HG02642 (cell line): ENCODE measurements at regions not wholly inside any gene's neighbourhood (a gene's known extent, or its start where the extent isn't known, plus 50 kb on each side); places are given as distances from the start of the nearest gene placed in this dataset.
A peak's percentile ranks its signal among the peaks of the same experiment; 100 is the strongest.

Experiments
- ATAC-seq: cut with Tn5 transposase; IDR thresholded peaks from one replicate; pipeline ENCODE4 v1.9.1; 2021; ENCODE audit warnings: mild to moderate bottlenecking; ENCODE audit not compliant: unreplicated experiment, poor library complexity

DNA sequence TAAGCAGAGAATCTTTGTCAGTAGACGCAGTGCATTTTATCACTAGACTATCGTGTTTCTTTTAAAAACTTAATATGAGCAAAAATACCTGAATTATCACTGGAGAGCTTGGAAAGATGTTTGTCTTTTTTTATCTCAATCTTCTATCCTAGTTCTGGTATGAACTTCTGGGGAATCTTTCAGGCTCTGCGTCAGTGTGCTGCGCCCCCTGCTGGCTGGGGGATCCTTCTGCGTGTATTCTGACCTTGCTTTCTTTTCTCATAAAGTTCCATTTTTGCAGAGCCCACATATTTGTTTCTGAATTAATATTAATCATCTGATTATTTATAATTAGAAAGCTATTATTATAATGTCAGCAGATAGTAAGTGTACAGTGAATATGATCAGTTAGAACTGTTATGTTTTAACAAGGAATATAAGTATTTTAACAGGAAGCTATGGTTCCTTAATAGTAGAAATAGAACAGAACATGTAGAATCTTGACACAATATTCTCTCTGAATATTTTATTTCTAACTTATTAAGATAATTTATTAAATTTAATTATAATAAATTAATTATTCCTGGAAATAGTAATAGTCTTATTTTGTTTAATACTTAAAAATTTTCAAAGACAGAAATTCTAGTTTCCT, 945.0 kb upstream of the CRIM1 start:
- ATAC-seq = peak; percentile 80

DNA sequence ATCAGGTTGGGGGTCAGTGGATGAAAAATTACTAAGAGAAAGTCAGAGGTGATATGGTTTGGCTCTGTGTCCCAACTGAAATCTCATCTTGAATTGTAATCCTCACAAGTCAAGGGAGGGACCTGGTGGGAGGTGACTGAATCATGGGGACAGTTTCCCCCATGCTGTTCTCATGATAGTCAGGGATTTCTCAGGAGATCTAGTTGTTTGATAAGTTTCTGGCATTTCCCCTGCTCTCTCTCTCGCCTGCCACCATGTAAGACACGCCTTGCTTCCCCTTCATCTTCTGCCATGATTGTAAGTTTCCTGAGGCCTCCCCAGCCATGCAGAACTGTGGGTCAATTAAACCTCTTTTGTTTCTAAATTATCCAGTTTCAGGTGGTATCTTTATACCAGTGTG, 945.8 kb upstream of the CRIM1 start:
- no peak for ATAC-seq

DNA sequence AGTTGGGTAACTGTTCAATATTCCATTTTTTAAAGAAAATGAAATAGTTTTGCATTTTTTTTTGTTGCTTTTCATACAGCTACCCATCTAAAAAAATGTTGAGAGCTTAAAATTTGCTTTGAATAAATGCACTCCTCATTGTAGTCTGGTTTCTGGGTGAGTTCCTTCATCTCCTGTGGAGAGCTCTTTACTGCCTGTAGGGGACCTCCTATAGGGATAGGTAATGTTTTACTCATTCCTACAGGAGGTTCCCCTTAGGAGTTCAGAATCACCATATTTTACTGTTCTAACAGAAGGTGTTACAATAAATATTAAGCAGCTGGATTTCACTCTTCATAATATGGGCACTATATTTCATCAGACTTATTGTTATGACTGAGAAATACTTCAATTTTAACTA, 947.3 kb upstream of the CRIM1 start:
- no peak for ATAC-seq

DNA sequence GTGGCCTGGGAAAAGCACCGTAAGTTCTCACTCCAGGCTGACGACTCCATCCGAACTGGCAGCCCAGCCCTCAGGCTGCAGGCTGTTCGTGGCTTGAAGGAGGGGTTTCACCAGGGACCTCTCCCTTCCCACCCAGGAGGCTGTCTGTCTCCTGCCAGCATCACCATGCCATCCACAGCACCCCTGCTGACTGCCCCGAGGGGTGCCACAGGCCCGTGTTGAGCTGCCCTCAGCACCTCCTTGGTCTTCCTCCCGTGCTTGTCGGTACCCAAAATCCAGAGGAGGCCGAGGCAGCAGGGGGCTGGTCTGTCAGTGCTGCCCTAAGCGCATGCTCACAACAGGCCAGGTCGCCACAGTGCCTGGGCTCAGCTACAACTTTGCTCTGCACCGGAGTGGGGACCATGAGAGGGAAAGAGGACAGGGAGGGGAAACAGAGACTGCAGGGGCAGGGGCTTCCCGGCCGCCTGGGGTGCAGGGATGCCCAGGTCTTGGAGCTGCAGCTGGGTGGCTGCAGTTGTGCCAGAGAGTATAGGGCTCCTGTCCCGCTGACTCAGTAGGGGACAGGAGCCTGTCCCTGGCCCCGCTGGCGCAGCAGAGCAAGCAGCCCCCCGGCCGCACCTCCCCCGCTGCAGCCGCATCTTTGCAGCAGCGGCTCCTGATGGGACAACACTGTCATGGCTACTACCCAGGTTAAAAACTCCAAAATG, 963.7 kb upstream of the CRIM1 start:
- no peak for ATAC-seq

DNA sequence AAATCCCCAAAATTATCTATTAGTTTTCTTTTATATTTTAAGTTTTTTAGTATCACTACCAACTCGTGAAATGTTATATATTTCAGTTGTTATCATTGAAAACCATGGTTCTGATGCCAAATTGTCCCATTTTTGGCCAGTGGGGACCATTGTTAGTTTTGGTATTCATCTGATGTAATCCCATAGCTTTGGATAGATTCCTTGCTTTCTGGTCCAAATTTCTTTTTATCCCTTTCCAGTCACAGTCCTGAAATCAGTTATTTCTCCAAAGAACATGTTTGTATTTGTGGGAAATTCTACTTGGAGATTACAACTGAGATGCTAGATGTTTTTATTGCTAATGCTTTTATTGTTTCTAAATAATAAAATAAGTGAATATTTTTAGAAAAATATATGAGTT, 976.8 kb upstream of the CRIM1 start:
- ATAC-seq = no peak

DNA sequence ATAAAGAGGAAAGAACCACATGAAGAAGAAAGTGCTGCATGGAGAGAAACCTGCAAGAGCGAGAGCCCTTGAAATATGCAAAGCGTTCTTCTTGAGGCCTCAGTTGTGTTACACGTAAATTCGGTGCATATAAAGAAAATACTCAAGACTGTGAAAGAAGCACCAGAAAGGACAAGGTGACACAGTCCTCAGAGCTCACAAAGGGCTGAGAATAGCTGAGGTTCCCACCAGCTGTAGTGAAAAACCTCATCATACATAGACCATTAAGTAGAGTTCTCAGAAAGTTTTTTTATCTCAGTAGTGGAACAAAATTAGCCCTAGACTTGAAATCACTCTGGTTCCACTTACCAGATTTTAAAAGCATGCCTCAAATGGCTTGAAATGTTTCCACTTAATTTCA, 980.7 kb upstream of the CRIM1 start:
- no peak for ATAC-seq

DNA sequence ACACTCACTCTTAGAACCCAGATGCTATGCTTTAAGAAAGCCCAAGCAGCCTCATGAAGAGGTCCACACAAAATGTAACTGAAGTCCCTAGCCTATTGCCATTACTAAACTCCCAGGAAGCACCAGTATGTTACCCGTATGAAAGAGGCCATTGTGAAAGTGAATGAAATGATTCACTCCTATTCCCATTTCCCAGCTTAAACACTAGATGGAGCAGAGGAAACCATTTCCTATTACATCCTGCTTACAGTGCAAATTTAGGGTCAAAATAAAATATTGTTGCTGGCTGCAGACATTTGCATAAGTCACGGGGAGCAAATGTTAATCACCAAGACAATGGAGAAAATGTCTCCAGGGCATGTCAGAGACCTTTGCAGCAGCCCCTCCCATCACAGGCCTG, 989.7 kb upstream of the CRIM1 start:
- no peak for ATAC-seq

DNA sequence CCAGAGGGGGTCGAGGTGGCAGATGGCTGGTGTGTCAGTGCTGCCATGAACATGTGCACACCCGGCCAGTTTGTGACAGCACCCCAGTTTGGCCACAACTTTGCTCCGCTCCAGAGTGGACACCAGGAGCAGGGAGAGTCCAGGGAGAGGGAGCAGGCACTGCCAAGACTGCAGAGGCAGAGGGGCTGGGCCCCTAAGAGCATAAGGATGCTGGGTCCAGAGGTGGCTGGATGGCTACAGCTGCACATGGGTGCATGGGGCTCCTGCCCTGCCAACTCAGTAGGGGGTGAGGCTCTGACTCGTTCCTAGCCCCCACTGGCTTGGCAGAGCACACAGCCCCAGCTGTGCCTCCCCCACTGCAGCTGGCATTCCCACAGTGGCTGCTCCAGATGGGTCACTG, 999.2 kb upstream of the CRIM1 start:
- ATAC-seq = no peak

DNA sequence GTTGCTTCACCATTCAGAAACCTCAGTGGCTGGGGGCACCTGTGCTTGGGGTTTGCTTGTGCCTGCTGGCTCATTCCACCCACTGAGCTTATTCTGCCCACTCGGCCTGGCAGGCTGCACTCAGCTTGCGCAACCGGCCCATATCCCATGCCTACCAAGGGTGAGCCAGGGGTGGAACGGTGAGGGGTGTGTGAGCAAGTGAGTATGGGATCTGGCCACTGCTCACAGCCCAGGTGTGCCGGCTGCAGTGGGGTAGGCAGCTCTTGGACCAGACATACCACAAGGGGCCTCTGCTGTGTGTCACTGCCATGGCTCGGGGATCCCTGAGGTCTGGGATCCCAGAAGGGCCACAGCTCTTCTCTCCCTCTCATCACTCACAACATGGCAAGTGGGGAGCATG, 1000.5 kb upstream of the CRIM1 start:
- no peak for ATAC-seq

DNA sequence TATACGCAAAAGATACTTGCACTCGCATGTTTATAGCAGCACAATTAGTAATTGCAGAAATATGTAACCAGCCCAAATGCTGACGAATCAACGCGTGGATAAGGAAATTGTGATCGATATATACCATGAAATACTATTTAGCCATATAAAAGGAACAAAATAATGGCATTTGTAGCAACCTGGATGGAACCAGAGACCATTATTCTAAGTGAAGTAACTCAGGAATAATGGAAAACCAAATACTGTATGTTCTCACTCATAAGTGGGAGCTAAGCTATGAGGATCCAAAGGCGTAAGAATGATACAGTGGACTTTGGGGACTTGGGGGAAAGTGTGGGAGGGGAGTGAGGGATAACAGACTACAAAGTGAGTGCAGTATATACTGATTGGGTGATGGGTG, 1008.0 kb upstream of the CRIM1 start:
- no peak for ATAC-seq

DNA sequence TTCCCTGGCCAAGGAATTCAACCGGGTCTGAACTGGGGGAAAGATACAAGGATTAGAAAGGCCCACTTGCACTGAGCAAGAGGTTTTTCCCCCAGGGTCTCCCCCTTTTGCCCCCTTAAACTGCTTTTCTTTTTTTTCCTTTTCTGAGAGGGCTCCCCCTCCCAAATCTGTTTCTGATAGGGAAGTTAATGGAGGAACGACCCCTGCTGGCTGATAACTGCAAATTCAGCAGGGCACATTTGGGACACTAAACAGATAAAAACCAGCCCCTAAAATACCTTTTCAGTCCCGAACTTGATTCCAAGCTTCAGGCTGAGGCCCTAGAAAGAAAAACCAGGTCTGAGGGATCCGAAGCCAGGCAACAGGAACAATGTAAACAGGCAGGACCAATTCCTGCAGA, 1012.4 kb upstream of the CRIM1 start:
- no peak for ATAC-seq

DNA sequence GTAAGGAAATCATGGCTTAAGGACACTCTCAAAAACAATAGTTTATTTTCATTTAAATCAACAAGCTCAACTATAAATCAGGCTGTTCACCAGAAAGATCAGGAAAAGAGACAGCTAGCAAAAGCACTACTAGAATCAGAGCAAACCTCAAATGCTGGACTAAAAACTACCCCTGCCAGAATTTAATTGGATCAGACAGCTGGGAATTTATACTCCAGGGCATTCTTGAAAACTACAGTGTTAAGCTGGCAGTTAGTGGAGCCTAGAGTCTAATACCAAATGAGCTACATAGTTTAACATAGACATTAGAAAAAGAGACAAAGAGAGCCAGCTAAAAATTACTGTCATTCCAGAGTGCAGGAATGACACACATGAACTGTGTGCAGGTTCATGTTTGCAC, 1016.4 kb upstream of the CRIM1 start:
- no peak for ATAC-seq

DNA sequence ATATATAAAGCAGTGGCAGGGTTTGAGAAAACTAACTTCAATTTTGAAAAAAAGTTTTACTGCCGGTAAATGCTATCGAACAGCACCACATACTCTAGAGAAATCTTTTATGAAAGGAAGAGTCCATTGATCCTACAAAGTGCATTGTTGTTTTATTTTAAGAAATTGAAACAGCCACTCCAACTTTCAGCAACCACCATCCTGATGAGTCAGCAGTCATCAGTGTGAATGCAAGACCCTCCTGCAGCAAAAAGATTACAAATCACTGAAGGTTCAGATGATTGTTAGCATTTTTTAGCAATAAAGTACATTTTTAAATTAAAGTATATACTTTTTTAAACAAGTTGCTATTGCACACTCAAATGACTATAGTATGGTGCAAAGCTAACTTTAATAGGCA, 1017.7 kb upstream of the CRIM1 start:
- no peak for ATAC-seq

DNA sequence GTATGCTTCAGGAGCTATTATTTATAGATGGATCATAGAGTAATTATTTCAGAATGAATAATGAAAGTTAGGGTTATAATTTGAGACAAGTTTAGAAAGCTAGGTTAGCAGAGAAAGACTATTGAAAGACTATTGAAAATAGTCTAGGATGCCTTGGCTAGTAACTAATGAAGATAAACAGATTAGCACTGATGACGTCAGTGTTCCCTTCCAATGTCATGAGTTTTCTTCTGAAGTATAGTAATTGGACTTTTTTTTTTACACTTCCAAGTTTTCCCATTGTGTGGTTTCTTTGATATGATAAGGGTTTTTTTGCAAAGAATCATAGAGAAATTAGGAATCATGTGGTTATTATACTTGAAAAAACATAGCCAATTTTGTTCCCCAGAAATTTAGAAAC, 1041.5 kb upstream of the CRIM1 start:
- ATAC-seq = no peak

DNA sequence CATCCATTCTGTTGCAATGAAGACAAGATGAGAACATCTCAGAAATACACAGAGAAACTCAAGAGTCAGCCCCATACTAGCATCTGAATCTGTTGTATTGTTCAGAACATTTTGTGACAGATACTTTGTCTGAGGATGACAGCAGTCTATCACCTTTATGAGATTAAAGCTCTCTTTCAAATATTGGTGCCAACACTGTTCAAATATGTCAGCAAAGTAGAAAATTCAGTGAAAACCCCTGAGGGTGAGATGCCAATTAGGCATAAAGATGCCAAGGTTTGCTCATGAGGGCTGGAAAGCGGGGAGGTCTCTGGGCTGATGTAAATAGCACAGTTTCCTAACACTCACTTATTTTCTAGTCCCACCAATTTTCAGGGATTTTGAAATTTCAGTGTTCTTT, 1054.2 kb upstream of the CRIM1 start:
- ATAC-seq = no peak

DNA sequence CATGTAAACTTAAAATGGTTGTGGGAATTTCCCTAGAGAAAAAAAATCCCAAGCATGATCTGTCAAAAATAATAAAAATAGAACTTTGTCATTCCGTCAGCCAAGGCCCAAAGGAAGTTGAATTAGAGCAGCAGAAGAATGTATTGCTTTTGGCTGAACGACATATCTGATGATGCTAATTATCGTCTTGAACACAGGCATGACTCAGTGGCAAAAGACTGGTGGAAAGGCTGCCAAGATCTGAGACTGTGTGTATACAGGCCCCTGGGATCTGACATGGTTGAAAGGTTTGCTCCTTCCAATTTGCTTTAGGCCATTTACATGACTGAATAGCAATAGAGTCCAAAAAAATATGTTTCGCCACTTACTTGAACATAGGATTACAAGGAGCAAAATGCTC, 1057.1 kb upstream of the CRIM1 start:
- ATAC-seq = no peak

DNA sequence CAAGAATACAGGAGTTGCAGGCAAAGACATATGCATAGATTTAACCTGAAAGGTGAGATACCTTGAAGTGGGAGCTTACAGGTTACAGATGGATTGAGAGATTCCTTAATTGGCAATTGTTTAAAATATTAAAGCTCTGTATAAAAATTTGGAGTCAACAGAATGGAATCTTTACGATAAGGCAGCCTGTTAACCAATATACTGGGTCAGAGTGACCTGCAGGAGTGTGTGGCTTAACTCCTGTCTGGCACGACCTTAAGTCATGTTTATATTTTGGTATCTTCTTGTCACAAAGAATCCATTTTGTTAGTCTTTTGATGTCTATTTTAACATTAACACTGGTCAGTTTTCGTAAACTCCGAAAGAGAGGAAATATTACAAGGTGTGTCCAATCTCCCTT, 1058.2 kb upstream of the CRIM1 start:
- ATAC-seq = no peak

DNA sequence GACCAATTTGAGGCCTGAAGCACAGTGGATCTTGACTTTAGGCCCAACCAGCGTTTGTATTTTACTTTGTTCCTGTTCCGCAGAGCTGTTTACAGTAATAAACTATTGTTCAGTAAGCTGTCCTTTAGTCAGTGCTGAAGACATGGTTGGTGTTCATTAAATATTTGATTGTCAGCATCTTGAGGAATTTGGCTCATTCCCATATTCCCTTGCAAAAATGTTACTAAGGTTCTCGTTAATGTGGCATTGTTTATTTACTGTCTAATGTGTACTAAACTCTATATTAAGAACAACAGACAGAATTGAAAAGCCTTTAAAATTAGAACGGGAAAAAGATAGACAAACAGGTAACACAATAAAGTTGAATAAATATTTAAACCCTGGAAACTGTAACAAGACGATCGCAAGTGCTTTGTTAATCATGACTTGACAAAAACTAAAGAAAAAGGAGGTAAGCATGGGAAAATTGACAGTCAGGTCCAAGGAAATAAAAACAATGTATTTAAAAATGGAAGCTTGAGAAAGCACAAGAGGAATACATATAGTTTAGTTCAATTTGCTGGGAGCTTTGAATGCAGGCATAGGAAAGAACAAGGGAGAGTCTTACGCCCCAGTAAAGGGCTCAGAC, 1060.8 kb upstream of the CRIM1 start:
- ATAC-seq = no peak

DNA sequence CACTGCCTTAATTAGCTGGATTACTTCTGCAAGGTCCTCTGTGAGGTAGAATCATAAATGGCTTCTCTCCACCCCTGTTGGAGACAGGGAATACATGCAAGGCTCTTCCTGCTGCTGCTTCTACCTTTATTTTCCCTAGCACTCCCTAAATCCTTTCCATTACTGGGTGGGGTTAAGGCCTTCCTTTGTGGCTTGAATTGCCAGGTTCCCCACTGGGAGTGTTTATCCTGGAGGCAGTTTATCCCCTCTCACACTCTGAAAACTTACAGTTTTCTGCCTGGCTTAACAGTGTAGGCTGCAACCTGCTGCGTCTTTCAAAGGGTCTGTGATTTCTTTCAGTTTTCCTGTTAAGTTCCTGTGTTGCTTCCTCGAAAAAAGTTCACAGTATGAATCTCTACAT, 1062.3 kb upstream of the CRIM1 start:
- no peak for ATAC-seq

DNA sequence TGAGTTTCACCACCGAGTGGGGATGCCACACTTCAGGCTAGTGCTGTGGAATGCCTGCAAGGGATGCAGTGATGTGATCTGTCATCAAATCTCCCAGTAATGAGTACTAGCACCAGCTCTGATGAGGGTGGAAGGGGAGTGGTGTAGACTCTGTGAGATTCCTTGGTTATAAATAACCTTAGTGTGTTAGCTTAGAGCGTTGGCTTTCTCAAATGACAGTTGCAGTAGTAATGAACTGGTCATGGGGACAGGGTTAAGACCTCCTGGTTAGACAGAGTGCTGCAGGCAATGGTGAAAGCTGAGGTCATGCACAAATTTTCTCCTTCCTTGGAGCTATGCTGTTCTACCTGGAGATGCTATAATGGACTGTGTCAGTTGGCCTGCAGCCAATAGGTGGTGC, 1063.4 kb upstream of the CRIM1 start:
- no peak for ATAC-seq

DNA sequence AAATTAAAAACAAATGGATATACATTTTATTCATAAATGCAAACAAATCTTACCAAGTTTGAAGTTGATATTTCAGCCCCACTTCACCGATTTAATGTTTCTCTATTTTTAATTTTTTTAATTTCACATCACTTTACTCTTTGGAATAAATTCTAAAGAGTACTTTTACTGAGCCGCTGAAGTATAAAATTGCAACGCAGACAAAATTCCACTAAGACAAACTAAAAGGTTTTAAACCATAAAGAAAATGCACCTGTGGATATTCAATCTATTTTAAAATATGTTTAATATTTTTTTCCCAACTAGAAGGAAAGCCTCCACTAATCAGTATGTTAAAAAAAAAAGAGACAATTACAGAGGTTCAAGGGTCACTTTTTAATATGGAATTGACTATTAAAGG, 1073.9 kb upstream of the CRIM1 start:
- no peak for ATAC-seq

DNA sequence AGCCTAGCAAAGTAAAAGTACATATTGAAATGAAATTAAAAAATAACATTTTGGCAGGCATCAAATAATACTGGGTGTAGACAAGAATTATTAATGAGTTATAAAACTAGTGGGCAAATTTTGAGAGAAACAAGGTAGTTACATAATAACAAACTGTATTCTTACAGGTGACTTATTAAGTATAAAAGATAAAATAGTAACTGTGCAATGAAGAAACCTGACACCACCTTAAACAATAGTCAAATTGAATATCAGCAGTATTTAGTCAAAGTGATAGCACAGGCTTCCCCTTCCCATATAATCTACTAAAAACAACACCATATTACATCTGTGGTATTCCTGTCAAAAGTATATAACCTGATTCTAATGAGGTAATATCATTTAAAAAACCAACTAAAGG, 1099.8 kb upstream of the CRIM1 start:
- ATAC-seq = no peak
